ENCODE measurements at regions not wholly inside any gene's neighbourhood (a gene's known extent, or its start where the extent isn't known, plus 50 kb on each side); places are given as distances from the start of the nearest gene placed in this dataset.

DNA sequence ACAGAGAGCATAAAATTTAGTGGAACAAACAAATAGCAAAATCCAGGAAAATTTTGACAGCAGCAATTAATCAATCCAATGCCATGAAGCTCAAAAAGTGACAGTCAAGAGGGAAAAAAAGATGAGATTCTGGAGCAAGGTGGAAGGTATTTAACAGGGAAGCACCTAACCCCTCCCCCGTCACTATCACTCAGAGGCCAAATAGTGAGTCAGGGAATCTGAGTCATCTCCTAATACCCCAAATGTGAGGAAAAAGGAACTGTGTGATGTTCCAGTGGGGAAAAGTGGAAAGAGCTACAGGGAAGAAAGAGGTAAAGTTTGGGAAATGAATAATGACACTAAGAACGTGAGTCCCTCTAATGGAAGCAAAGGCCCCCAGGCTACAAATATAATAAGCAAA is 113.2 kb upstream of the PHF14 start:
- no peaks in the 10 kb centered on the region for H3K4me1 ChIP-seq (ENCODE audit: control insufficient read depth in 2 of 2, insufficient read depth in 2 of 2, low read length in 2 of 2)
- no peaks in the 10 kb centered on the region for H3K9me3 ChIP-seq (ENCODE audit: control insufficient read depth in 2 of 2, insufficient read depth in 1 of 2, low read length in 1 of 2)
- H3K27me3 ChIP-seq (ENCODE audit: control insufficient read depth in 2 of 2, insufficient read depth in 1 of 2, low read length in 1 of 2) = no peaks in the 10 kb centered on the region
- H3K27ac ChIP-seq (ENCODE audit: low read depth in 1 of 2, low read length in 1 of 2) = no peak overlapping the region
- H3K4me3 ChIP-seq (ENCODE audit: low read length in 2 of 2) = no peak overlapping the region
- no peak for DNase-seq (ENCODE audit: low read depth in 6 of 9, low spot score in 9 of 9)
- no peaks in the 10 kb centered on the region for H3K36me3 ChIP-seq (ENCODE audit: control insufficient read depth in 2 of 2, insufficient read depth in 2 of 2, low read length in 1 of 2)
- 90% methylated on average over 2 of the region's 2 CpGs for WGBS

DNA sequence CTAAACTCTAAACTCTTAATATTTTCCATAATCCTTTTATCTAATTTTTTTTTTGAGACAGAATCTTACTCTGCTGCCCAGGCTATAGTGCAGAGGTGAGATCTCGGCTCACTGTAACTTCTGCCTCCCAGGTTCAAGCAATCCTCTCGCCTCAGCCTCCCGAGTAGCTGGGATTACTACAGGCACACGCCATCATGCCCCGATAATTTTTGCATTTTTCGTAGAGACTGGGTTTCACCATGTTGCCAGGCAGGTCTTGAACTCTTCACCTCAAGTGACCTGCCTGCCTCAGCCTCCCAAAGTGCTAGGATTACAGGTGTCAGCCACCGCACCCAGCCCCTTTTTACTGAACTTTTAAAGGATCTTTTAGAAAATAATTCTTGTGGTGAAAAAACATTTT is 110.2 kb upstream of the PHF14 start:
- H3K4me1 ChIP-seq (ENCODE audit: control insufficient read depth in 2 of 2, insufficient read depth in 2 of 2, low read length in 2 of 2) = no peaks in the 10 kb centered on the region
- H3K36me3 ChIP-seq (ENCODE audit: control insufficient read depth in 2 of 2, insufficient read depth in 2 of 2, low read length in 1 of 2) = no peaks in the 10 kb centered on the region
- H3K9me3 ChIP-seq (ENCODE audit: control insufficient read depth in 2 of 2, insufficient read depth in 1 of 2, low read length in 1 of 2) = no peaks in the 10 kb centered on the region
- no peak overlapping the region for H3K27ac ChIP-seq (ENCODE audit: low read depth in 1 of 2, low read length in 1 of 2)
- 97% methylated on average over 7 of the region's 7 CpGs for WGBS
- no peak for DNase-seq (ENCODE audit: low read depth in 6 of 9, low spot score in 9 of 9)
- H3K27me3 ChIP-seq (ENCODE audit: control insufficient read depth in 2 of 2, insufficient read depth in 1 of 2, low read length in 1 of 2) = no peaks in the 10 kb centered on the region
- H3K4me3 ChIP-seq (ENCODE audit: low read length in 2 of 2) = no peak overlapping the region

DNA sequence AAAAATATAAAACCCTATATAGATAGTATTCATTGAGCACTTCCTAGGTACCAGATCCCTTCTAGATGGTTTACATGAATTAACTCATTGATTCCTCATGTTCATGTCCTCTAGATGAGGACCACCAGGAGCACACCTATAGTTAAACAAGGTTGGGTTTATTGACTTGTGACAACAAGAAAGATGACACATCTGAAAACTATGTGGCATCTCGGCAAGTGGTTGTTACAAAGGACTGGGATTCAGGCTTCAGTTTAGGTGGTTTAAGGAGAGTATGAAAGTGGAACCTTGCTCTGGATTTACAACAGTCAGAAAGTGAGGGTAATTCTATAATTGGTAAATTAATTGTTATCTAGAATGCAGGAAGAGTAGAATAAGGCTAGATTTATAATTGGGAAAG is 99.0 kb upstream of the PHF14 start:
- no peak for DNase-seq (ENCODE audit: low read depth in 6 of 9, low spot score in 9 of 9)
- Histone ChIP-seq H3K4me1 (ENCODE audit: control insufficient read depth in 2 of 2, insufficient read depth in 2 of 2, low read length in 2 of 2) (no peaks in the 10 kb centered on the region), H3K4me3 (ENCODE audit: low read length in 2 of 2) (no peak overlapping the region), H3K9me3 (ENCODE audit: control insufficient read depth in 2 of 2, insufficient read depth in 1 of 2, low read length in 1 of 2) (no peaks in the 10 kb centered on the region), H3K27me3 (ENCODE audit: control insufficient read depth in 2 of 2, insufficient read depth in 1 of 2, low read length in 1 of 2) (no peaks in the 10 kb centered on the region), H3K36me3 (ENCODE audit: control insufficient read depth in 2 of 2, insufficient read depth in 2 of 2, low read length in 1 of 2) (no peaks in the 10 kb centered on the region), H3K27ac (ENCODE audit: low read depth in 1 of 2, low read length in 1 of 2) (no peak overlapping the region)
- WGBS = 86% methylated on average over 1 of the region's 1 CpG

DNA sequence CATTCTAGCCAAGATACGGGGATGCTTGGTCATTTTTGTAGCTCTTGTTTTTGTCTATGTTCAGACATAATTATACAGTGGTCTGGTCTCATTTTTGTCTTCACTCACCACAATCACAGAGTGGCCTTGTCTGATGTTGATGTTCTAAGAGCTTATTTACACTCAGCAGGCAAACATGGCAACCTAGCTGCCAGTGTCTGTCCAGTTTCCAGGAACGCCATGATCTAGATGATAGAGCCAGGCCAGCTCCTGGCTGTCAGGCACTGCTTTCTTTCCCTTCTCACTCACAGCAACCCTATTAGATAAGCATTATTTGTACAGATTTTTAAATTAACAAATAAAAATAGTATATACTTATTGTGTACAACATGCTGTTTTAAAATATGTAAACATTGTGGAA is 98.6 kb upstream of the PHF14 start:
- Histone ChIP-seq H3K36me3 (ENCODE audit: control insufficient read depth in 2 of 2, insufficient read depth in 2 of 2, low read length in 1 of 2) (no peaks in the 10 kb centered on the region), H3K4me3 (ENCODE audit: low read length in 2 of 2) (no peak overlapping the region), H3K4me1 (ENCODE audit: control insufficient read depth in 2 of 2, insufficient read depth in 2 of 2, low read length in 2 of 2) (no peaks in the 10 kb centered on the region), H3K27me3 (ENCODE audit: control insufficient read depth in 2 of 2, insufficient read depth in 1 of 2, low read length in 1 of 2) (no peaks in the 10 kb centered on the region), H3K27ac (ENCODE audit: low read depth in 1 of 2, low read length in 1 of 2) (no peak overlapping the region), H3K9me3 (ENCODE audit: control insufficient read depth in 2 of 2, insufficient read depth in 1 of 2, low read length in 1 of 2) (no peaks in the 10 kb centered on the region)
- DNase-seq (ENCODE audit: low read depth in 6 of 9, low spot score in 9 of 9) = no peak
- 97% methylated on average over 2 of the region's 2 CpGs for WGBS

DNA sequence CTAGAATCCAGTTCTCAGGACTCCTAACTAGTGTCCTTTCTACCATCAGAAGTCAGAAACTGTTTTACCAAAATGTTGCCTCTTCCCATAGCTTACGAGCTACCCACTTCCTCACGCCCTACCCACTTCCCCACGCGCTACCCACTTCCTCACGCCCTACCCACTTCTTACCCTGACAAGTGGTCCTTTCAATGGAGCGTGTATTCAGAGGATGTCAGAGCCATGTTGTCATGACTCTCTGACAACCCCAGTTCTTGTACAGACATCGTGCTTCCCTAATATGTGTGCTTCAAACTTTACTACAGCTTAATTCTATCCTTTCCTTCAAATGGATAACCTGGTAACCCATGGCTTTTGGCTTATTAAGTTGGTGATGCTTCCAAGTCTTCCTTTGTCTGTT is 84.8 kb upstream of the PHF14 start:
- Histone ChIP-seq H3K27ac (ENCODE audit: low read depth in 1 of 2, low read length in 1 of 2) (no peak overlapping the region), H3K27me3 (ENCODE audit: control insufficient read depth in 2 of 2, insufficient read depth in 1 of 2, low read length in 1 of 2) (no peaks in the 10 kb centered on the region), H3K4me3 (ENCODE audit: low read length in 2 of 2) (no peak overlapping the region), H3K36me3 (ENCODE audit: control insufficient read depth in 2 of 2, insufficient read depth in 2 of 2, low read length in 1 of 2) (no peaks in the 10 kb centered on the region), H3K9me3 (ENCODE audit: control insufficient read depth in 2 of 2, insufficient read depth in 1 of 2, low read length in 1 of 2) (no peaks in the 10 kb centered on the region), H3K4me1 (ENCODE audit: control insufficient read depth in 2 of 2, insufficient read depth in 2 of 2, low read length in 2 of 2) (no peaks in the 10 kb centered on the region)
- peak in 3 of 9 donors; percentile 1 to 24 (median 3) for DNase-seq (ENCODE audit: low read depth in 6 of 9, low spot score in 9 of 9)
- WGBS = 48% methylated on average over 7 of the region's 7 CpGs

DNA sequence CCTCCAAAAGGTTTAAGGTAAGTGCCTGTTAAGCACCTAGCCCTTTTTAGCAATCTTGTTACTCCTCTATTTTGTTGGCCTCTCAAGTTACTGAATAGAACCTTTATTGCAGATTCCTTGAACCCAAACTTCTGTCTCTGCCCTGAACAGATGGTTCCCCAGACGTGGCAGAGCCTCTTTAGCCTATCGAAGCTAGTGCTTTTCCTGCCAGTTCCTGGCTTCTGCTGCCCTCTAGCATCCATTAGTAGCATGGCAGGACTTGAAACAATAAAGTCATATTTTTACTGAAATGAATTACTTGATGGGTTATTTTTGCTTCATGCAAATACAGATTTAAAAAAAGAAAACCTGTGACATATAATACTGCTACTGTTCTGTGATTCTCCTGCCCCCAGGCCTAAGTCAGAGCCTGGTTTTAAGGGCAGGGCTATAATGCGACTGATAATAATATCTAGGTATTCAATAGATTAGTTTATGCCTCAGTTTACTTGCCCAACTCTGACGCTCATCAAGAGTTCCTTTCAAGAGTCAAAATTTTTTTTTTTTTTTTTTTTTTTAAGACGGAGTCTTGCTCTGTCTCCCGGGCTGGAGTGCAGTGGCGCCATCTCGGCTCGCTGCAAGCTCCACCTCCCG is 84.3 kb upstream of the PHF14 start:
- Histone ChIP-seq H3K27me3 (ENCODE audit: control insufficient read depth in 2 of 2, insufficient read depth in 1 of 2, low read length in 1 of 2) (no peaks in the 10 kb centered on the region), H3K4me1 (ENCODE audit: control insufficient read depth in 2 of 2, insufficient read depth in 2 of 2, low read length in 2 of 2) (no peaks in the 10 kb centered on the region), H3K27ac (ENCODE audit: low read depth in 1 of 2, low read length in 1 of 2) (no peak overlapping the region), H3K9me3 (ENCODE audit: control insufficient read depth in 2 of 2, insufficient read depth in 1 of 2, low read length in 1 of 2) (no peaks in the 10 kb centered on the region), H3K4me3 (ENCODE audit: low read length in 2 of 2) (no peak overlapping the region), H3K36me3 (ENCODE audit: control insufficient read depth in 2 of 2, insufficient read depth in 2 of 2, low read length in 1 of 2) (no peaks in the 10 kb centered on the region)
- WGBS = 75% methylated on average over 10 of the region's 10 CpGs
- DNase-seq (ENCODE audit: low read depth in 6 of 9, low spot score in 9 of 9) = peak in 8 of 9 donors; percentile 6 to 62 (median 16)

DNA sequence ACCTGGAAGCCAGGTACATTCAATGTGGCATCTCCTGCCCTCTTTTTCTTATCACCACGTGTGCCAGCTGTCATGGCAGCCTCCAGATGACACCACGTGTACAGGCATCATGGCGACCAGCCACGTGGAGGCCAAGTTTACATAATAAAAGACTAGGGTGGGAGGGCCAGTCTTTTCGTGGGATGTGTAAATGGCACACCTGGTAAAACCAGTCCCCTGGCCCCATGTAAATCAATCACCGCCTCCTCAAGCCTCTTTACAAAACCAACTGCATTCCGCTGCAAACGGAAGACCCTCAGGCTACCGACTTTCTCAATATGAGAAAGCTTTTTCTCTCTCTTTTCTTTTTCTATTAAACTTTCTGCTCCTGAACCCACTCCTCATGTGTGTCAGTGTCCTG is 65.1 kb upstream of the PHF14 start:
- DNase-seq (ENCODE audit: low read depth in 6 of 9, low spot score in 9 of 9) = no peak
- Histone ChIP-seq H3K27me3 (ENCODE audit: control insufficient read depth in 2 of 2, insufficient read depth in 1 of 2, low read length in 1 of 2) (no peaks in the 10 kb centered on the region), H3K36me3 (ENCODE audit: control insufficient read depth in 2 of 2, insufficient read depth in 2 of 2, low read length in 1 of 2) (no peaks in the 10 kb centered on the region), H3K4me1 (ENCODE audit: control insufficient read depth in 2 of 2, insufficient read depth in 2 of 2, low read length in 2 of 2) (no peaks in the 10 kb centered on the region), H3K27ac (ENCODE audit: low read depth in 1 of 2, low read length in 1 of 2) (no peak overlapping the region), H3K9me3 (ENCODE audit: control insufficient read depth in 2 of 2, insufficient read depth in 1 of 2, low read length in 1 of 2) (no peaks in the 10 kb centered on the region), H3K4me3 (ENCODE audit: low read length in 2 of 2) (no peak overlapping the region)
- WGBS = 88% methylated on average over 9 of the region's 9 CpGs

DNA sequence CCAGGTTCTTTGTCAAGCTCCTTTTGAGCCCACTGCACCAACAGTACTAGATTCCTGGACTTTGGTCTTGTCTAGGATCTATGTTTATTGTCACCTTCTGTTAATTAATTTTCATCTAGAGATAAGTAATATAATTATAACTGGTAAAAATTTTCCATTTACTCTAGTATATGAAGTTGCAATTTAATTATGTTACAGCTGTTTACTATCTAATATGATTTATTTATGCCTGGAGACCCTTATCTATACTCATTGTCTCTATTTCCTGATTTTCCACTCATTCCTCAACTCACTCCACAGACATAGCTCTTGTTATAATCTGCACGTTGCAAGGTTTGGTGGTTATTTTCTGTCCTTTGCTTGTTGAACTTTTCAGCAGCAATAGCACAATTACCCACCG is 63.2 kb upstream of the PHF14 start:
- 99% methylated on average over 2 of the region's 2 CpGs for WGBS
- no peaks in the 10 kb centered on the region for H3K9me3 ChIP-seq (ENCODE audit: control insufficient read depth in 2 of 2, insufficient read depth in 1 of 2, low read length in 1 of 2)
- no peak for DNase-seq (ENCODE audit: low read depth in 6 of 9, low spot score in 9 of 9)
- H3K27me3 ChIP-seq (ENCODE audit: control insufficient read depth in 2 of 2, insufficient read depth in 1 of 2, low read length in 1 of 2) = no peaks in the 10 kb centered on the region
- H3K27ac ChIP-seq (ENCODE audit: low read depth in 1 of 2, low read length in 1 of 2) = no peak overlapping the region
- H3K4me3 ChIP-seq (ENCODE audit: low read length in 2 of 2) = no peak overlapping the region
- H3K4me1 ChIP-seq (ENCODE audit: control insufficient read depth in 2 of 2, insufficient read depth in 2 of 2, low read length in 2 of 2) = no peaks in the 10 kb centered on the region
- H3K36me3 ChIP-seq (ENCODE audit: control insufficient read depth in 2 of 2, insufficient read depth in 2 of 2, low read length in 1 of 2) = no peaks in the 10 kb centered on the region

DNA sequence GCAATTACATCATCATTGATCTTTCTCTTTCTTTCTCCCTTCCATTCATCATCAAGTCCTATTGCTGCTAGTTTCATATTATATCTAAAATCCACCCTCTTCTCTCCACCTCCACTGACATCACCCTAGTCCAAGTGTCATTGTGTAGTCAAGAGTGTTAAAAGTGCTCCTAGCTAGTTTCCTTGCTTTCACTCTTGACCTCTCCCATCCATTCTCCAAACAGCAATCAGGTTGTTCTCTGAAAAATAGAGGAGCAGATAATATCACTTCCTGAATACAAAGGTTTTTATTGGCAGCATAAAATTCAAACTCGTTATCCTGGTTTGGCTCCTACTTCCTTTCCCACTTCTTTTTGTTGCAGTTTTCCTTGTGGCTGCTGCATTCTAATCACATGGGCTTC is 61.6 kb upstream of the PHF14 start:
- no peak for DNase-seq (ENCODE audit: low read depth in 6 of 9, low spot score in 9 of 9)
- Histone ChIP-seq H3K4me1 (ENCODE audit: control insufficient read depth in 2 of 2, insufficient read depth in 2 of 2, low read length in 2 of 2) (no peaks in the 10 kb centered on the region), H3K27me3 (ENCODE audit: control insufficient read depth in 2 of 2, insufficient read depth in 1 of 2, low read length in 1 of 2) (no peaks in the 10 kb centered on the region), H3K4me3 (ENCODE audit: low read length in 2 of 2) (no peak overlapping the region), H3K9me3 (ENCODE audit: control insufficient read depth in 2 of 2, insufficient read depth in 1 of 2, low read length in 1 of 2) (no peaks in the 10 kb centered on the region), H3K27ac (ENCODE audit: low read depth in 1 of 2, low read length in 1 of 2) (no peak overlapping the region), H3K36me3 (ENCODE audit: control insufficient read depth in 2 of 2, insufficient read depth in 2 of 2, low read length in 1 of 2) (no peaks in the 10 kb centered on the region)
- WGBS = 97% methylated on average over 1 of the region's 1 CpG

DNA sequence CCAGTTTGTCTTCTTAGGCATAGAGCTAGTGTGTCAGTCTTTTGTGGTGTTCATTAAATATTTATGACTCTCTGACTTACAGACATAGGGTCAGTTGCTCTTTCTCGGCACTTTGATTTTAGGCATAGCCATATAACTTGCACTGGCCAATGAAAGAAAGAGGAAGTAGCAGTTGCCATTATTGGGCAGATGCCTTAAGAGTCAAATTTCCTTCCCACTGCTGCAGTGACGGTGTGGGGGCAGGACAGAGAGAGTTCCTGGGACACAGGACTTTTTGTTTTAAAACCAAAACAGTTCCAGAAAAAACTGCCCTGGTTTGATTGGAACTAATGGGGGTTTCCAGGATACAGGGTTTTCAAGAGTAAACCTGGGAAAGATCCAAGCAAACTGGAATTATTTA is 60.2 kb upstream of the PHF14 start:
- 90% methylated on average over 2 of the region's 2 CpGs for WGBS
- Histone ChIP-seq H3K9me3 (ENCODE audit: control insufficient read depth in 2 of 2, insufficient read depth in 1 of 2, low read length in 1 of 2) (no peaks in the 10 kb centered on the region), H3K4me1 (ENCODE audit: control insufficient read depth in 2 of 2, insufficient read depth in 2 of 2, low read length in 2 of 2) (no peaks in the 10 kb centered on the region), H3K4me3 (ENCODE audit: low read length in 2 of 2) (no peak overlapping the region), H3K36me3 (ENCODE audit: control insufficient read depth in 2 of 2, insufficient read depth in 2 of 2, low read length in 1 of 2) (no peaks in the 10 kb centered on the region), H3K27me3 (ENCODE audit: control insufficient read depth in 2 of 2, insufficient read depth in 1 of 2, low read length in 1 of 2) (no peaks in the 10 kb centered on the region), H3K27ac (ENCODE audit: low read depth in 1 of 2, low read length in 1 of 2) (no peak overlapping the region)
- no peak for DNase-seq (ENCODE audit: low read depth in 6 of 9, low spot score in 9 of 9)
